AG09309 (cell line): ENCODE measurements at regions not wholly inside any gene's neighbourhood (a gene's known extent, or its start where the extent isn't known, plus 50 kb on each side); places are given as distances from the start of the nearest gene placed in this dataset.
A peak's percentile ranks its signal among the peaks of the same experiment; 100 is the strongest.

ENCODE experiments used
- DNase-seq: peaks from one replicate; pipeline ENCODE4 v3.0.0-alpha.2; 2010; ENCODE audit warnings: low read depth
- H3K4me3 ChIP-seq: 2 replicates; pipeline ENCODE4 v1.5.1; 2011; ENCODE audit warnings: mild to moderate bottlenecking, low read depth, low read length, moderate library complexity; ENCODE audit not compliant: control insufficient read depth
- CTCF ChIP-seq: IDR thresholded peaks from 2 replicates; pipeline ENCODE4 v1.5.1; 2011; ENCODE audit warnings: mild to moderate bottlenecking, low read depth, low read length, inconsistent platforms; ENCODE audit not compliant: insufficient read depth, control insufficient read depth; ENCODE audit errors: missing control alignments

- no peak overlapping the region for H3K4me3 ChIP-seq
- no peak for DNase-seq
- no peak for TF ChIP-seq CTCF
These were observed 84.0 kb upstream of the TDRD3 start for GRCh38 chr13:60312851-60313505.

- no peak for TF ChIP-seq CTCF
- DNase-seq = no peak
- no peak overlapping the region for H3K4me3 ChIP-seq
These were observed 78.8 kb upstream of the TDRD3 start for GRCh38 chr13:60318186-60318585.

GRCh38 chr13:60324131-60324530 lies 72.9 kb upstream of the TDRD3 start:
- H3K4me3 ChIP-seq = no peak overlapping the region
- TF ChIP-seq CTCF = no peak
- DNase-seq = no peak

GRCh38 chr13:60326273-60326672 lies 70.7 kb upstream of the TDRD3 start:
- H3K4me3 ChIP-seq = no peak overlapping the region
- no peak for TF ChIP-seq CTCF
- DNase-seq = no peak

- no peak for TF ChIP-seq CTCF
- no peak overlapping the region for H3K4me3 ChIP-seq
- no peak for DNase-seq
These were observed 69.5 kb upstream of the TDRD3 start for GRCh38 chr13:60327511-60327910.

- DNase-seq = no peak
- H3K4me3 ChIP-seq = no peak overlapping the region
- TF ChIP-seq CTCF = no peak
These were observed 68.9 kb upstream of the TDRD3 start for GRCh38 chr13:60328073-60328472.

- peak; percentile 56 for TF ChIP-seq CTCF
- no peak overlapping the region for H3K4me3 ChIP-seq
- DNase-seq = no peak
These were observed 67.6 kb upstream of the TDRD3 start for GRCh38 chr13:60329221-60329923.
